ENCODE measurements at regions not wholly inside any gene's neighbourhood (a gene's known extent, or its start where the extent isn't known, plus 50 kb on each side); places are given as distances from the start of the nearest gene placed in this dataset.
"Not testable (repeated sequence)": the region's sequence is repeated elsewhere in the genome, so short reads cannot be mapped to it uniquely, and the experiment has no call there.

DNA sequence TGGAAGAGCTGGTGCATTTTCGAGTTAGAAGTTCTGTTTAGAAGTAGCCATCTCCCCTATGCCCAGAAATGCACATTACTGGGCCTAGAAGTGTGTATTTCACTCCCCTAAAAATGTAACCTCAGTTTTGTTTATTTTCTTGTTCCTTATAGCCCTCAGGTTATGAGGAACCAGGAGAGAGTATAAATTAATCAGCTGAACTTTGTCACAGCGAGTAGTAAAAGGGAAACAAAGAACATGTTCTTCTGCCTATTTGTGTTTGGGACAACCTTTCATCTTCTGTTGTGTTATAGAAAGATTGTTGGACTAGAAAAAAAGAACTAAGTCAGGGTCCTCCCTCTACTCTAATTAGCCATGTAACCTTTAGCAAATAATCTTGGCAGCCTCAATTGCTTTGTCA, 160.5 kb upstream of the PDE4B start:
- TF ChIP-seq, protein P1, sequence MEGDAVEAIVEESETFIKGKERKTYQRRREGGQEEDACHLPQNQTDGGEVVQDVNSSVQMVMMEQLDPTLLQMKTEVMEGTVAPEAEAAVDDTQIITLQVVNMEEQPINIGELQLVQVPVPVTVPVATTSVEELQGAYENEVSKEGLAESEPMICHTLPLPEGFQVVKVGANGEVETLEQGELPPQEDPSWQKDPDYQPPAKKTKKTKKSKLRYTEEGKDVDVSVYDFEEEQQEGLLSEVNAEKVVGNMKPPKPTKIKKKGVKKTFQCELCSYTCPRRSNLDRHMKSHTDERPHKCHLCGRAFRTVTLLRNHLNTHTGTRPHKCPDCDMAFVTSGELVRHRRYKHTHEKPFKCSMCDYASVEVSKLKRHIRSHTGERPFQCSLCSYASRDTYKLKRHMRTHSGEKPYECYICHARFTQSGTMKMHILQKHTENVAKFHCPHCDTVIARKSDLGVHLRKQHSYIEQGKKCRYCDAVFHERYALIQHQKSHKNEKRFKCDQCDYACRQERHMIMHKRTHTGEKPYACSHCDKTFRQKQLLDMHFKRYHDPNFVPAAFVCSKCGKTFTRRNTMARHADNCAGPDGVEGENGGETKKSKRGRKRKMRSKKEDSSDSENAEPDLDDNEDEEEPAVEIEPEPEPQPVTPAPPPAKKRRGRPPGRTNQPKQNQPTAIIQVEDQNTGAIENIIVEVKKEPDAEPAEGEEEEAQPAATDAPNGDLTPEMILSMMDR (IDR thresholded peaks at IDR 0.05; ENCODE audit: insufficient read depth, low read depth, low read length, missing control alignments) = no peak
- H3K4me3 ChIP-seq (ENCODE audit: low read length) = no peak overlapping the region
- no peak for DNase-seq (ENCODE audit: low read depth)

DNA sequence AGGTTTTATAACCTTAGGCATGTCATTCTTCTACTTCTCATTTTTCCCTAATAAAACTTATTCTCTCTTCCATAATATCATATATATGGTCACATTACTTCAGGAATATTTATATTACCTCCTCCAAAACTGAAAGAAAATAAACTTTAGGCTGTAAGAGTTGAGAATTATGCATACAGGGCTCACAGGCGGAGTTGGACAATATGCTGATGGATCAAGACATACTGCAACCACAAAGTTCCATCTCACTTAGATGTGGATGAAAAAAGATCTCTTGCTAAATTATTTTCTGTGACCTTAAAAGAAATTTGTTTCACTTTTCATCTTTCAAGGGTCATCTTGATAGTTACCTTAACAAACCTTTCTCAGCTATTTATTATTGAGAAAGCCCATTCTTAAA, 152.6 kb upstream of the PDE4B start:
- H3K4me3 ChIP-seq (ENCODE audit: low read length) = no peak overlapping the region
- TF ChIP-seq, protein P1 (IDR thresholded peaks at IDR 0.05; ENCODE audit: insufficient read depth, low read depth, low read length, missing control alignments) = no peak
- no peak for DNase-seq (ENCODE audit: low read depth)

DNA sequence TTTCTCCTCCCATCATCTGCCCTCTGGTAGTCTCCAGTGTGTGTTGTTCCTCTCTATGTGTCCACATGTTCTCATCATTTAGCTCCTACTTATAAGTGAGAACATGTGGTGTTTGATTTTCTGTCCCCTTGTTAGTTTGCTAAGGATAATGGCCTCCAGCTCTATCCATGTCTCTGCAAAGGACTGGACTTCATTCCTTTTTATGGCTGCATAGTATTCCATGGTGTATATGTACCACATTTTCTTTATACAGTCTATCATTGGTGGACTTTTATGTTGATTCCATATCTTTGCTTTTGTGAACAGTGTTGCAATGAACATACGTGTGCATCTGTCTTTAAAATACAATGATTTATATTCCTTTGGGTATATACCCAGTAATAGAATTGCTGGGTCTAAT, 143.5 kb upstream of the PDE4B start:
- DNase-seq (ENCODE audit: low read depth); H3K4me3 ChIP-seq (ENCODE audit: low read length): not testable (repeated sequence)

DNA sequence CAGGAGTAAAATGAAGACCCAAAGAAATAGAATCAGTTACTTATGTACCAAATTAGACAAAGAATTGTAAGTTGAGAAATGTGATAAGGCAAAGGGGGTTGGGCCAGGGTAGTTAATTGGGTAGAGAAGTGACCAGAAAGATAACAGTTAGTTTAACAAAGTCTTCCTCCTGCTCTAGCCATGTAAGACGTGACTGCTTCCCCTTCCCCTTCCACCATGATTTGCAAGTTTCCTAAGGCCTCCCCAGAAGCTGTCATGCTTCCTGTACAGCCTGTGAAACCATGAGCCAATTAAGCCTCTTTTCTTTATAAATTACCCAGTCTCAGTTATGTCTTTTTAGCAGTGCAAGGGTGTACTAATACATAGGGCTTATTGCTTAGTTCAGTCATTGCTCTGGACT, 142.0 kb upstream of the PDE4B start:
- TF ChIP-seq, protein P1 (IDR thresholded peaks at IDR 0.05; ENCODE audit: insufficient read depth, low read depth, low read length, missing control alignments) = no peak
- no peak for DNase-seq (ENCODE audit: low read depth)
- H3K4me3 ChIP-seq (ENCODE audit: low read length) = no peak overlapping the region

DNA sequence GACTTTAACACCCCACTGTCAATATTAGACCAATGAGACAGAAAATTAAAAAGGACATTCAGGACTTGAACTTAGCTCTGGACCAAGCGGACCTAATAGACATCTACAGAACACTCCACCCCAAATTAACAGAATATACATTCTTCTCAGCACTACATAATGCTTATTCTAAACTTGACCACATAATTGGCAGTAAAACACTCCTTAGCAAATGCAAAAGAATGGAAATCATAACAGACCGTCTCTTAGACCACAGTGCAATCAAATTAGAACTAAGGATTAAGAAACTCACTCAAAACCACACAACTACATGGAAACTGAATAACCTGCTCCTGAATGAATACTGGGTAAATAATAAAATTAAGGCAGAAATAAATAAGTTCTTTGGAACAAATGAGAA, 138.2 kb upstream of the PDE4B start:
- not testable (repeated sequence) for DNase-seq (ENCODE audit: low read depth); H3K4me3 ChIP-seq (ENCODE audit: low read length)

DNA sequence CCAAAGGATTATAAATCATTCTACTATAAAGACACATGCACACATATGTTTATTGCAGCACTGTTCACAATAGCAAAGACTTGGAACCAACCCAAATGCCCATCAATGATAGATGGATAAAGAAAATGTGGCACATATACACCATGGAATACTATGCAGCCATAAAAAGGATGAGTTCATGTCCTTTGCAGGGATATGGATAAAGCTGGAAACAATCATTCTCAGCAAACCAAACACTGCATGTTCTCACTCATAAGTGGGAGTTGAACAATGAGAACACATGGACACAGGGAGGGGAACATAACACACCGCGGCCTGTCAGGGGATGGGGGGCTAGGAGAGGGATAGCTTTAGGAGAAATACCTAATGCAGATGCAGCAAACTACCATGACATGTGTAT, 135.1 kb upstream of the PDE4B start:
- not testable (repeated sequence) for H3K4me3 ChIP-seq (ENCODE audit: low read length); DNase-seq (ENCODE audit: low read depth)

DNA sequence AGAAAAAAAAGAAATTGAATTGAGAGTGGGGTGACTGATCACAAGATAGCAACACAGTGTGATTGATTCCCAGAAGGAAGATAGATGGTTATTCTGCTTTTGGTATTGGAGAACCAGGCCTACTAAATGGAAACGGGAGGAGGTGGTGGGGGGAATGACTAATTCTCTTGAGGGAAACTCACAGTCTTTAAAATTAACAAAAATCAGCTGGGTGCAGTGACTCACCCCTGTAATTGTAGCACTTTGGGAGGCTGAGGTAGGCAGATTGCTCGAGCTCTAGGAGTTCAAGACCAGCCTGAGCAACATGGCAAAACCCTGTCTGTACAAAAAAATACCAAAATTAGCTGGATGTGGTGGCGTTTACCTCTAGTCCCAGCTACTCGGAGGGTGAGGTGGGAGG, 134.6 kb upstream of the PDE4B start:
- no peak overlapping the region for H3K4me3 ChIP-seq (ENCODE audit: low read length)
- TF ChIP-seq, protein P1 (IDR thresholded peaks at IDR 0.05; ENCODE audit: insufficient read depth, low read depth, low read length, missing control alignments) = no peak
- DNase-seq (ENCODE audit: low read depth) = no peak

DNA sequence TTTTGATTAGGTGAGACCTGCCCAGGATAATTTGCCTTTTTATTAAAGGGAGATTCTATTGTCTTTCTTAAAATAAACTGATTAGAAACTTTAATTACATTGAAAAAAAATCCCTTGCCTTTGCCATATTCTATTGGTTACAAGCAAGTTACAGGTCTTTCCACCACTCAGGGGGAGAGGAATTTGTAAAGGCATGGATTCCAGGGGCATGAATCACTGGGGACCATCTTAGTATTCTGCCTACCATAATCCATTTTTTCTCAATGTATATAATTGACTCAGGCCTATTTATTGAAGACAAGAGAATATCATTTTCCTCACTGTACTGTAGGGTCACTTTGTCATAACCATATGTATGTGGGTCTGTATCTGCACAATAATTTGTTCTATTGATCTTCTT, 124.3 kb upstream of the PDE4B start:
- no peak overlapping the region for H3K4me3 ChIP-seq (ENCODE audit: low read length)
- TF ChIP-seq, protein P1 (IDR thresholded peaks at IDR 0.05; ENCODE audit: insufficient read depth, low read depth, low read length, missing control alignments) = no peak
- DNase-seq (ENCODE audit: low read depth) = no peak

DNA sequence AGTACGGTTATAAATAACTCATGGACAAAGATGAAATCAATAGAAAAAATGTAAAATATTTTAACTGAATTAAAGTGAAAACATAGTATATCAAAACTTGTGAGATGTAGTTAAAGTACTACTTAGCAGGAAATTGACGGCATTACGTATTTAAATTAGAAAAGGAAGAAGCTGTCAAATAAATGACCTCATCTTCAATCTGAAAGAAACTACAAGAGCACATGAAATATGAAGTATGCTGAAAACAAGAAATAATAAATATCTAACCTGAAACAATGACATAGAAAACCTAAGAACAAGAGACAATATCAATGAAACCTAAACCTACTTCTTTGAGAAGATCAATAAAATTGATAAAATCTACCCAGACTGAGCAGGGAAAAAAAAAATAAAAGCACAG, 122.2 kb upstream of the PDE4B start:
- DNase-seq (ENCODE audit: low read depth) = no peak
- H3K4me3 ChIP-seq (ENCODE audit: low read length) = no peak overlapping the region
- TF ChIP-seq, protein P1 (IDR thresholded peaks at IDR 0.05; ENCODE audit: insufficient read depth, low read depth, low read length, missing control alignments) = no peak
